ENCODE measurements at regions not wholly inside any gene's neighbourhood (a gene's known extent, or its start where the extent isn't known, plus 50 kb on each side); places are given as distances from the start of the nearest gene placed in this dataset.

- H3K4me1 Mint-ChIP-seq: no peaks in the 10 kb centered on the region
- no peak for ATAC-seq
- H3K36me3 Mint-ChIP-seq: peaks cover 0 to 4% (median 0%) of the 10 kb centered on the region in 3 donors
- H3K27ac Mint-ChIP-seq: no peak overlapping the region
- H3K9me3 Mint-ChIP-seq: peaks cover 0 to 3% (median 0%) of the 10 kb centered on the region in 9 donors
- H3K4me3 Mint-ChIP-seq: no peak overlapping the region
- H3K27me3 Mint-ChIP-seq: peaks cover 0 to 13% (median 4%) of the 10 kb centered on the region in 5 donors
- POLR2A ChIA-PET: no interaction called here
- DNase-seq: no peak
Measured at GRCh38 chr20:50406610-50407136, 103.5 kb upstream of the PTPN1 start.

GRCh38 chr20:50408526-50409364, 101.4 kb upstream of the PTPN1 start:
- peaks cover 0 to 4% (median 0%) of the 10 kb centered on the region in 3 donors for H3K36me3 Mint-ChIP-seq
- POLR2A ChIA-PET: no interaction called here
- no peak for ATAC-seq
- H3K9me3 Mint-ChIP-seq: peaks cover 0 to 11% (median 0%) of the 10 kb centered on the region in 9 donors
- H3K4me3 Mint-ChIP-seq: no peak overlapping the region
- no peaks in the 10 kb centered on the region for H3K4me1 Mint-ChIP-seq
- peak overlapping the region in 1 of 10 donors; percentile 63 for H3K27ac Mint-ChIP-seq
- no peak for DNase-seq
- peaks cover 0 to 17% (median 4%) of the 10 kb centered on the region in 5 donors for H3K27me3 Mint-ChIP-seq

- POLR2A ChIA-PET: no interaction called here
- Mint-ChIP-seq H3K9me3 (peaks cover 0 to 16% (median 0%) of the 10 kb centered on the region in 9 donors), H3K4me3 (no peak overlapping the region), H3K27ac (no peak overlapping the region), H3K4me1 (no peaks in the 10 kb centered on the region), H3K27me3 (peaks cover 0 to 14% (median 4%) of the 10 kb centered on the region in 5 donors), H3K36me3 (peaks cover 0 to 4% (median 0%) of the 10 kb centered on the region in 3 donors)
- ATAC-seq (no peak), DNase-seq (no peak)
Measured at GRCh38 chr20:50409495-50409894, 100.7 kb upstream of the PTPN1 start.

- ATAC-seq (no peak), DNase-seq (no peak)
- no peak overlapping the region for H3K27ac Mint-ChIP-seq
- POLR2A ChIA-PET: no interaction called here
- H3K27me3 Mint-ChIP-seq: peaks cover 0 to 14% (median 4%) of the 10 kb centered on the region in 5 donors
- H3K4me3 Mint-ChIP-seq: no peak overlapping the region
- H3K36me3 Mint-ChIP-seq: peaks cover 0 to 4% (median 0%) of the 10 kb centered on the region in 3 donors
- no peaks in the 10 kb centered on the region for H3K4me1 Mint-ChIP-seq
- H3K9me3 Mint-ChIP-seq: peaks cover 0 to 16% (median 0%) of the 10 kb centered on the region in 9 donors
Measured at GRCh38 chr20:50410343-50410742, 99.8 kb upstream of the PTPN1 start.

GRCh38 chr20:50412069-50412468, 98.1 kb upstream of the PTPN1 start:
- POLR2A ChIA-PET: no interaction called here
- Mint-ChIP-seq H3K27ac (no peak overlapping the region), H3K9me3 (peaks cover 0 to 16% (median 0%) of the 10 kb centered on the region in 9 donors), H3K36me3 (peaks cover 0 to 4% (median 0%) of the 10 kb centered on the region in 3 donors), H3K4me1 (no peaks in the 10 kb centered on the region), H3K27me3 (peaks cover 0 to 14% (median 2%) of the 10 kb centered on the region in 5 donors), H3K4me3 (no peak overlapping the region)
- DNase-seq (no peak), ATAC-seq (no peak)

GRCh38 chr20:50412499-50412898, 97.7 kb upstream of the PTPN1 start:
- POLR2A ChIA-PET: no interaction called here
- Mint-ChIP-seq H3K27me3 (peaks cover 0 to 14% (median 2%) of the 10 kb centered on the region in 5 donors), H3K36me3 (peaks cover 0 to 4% (median 0%) of the 10 kb centered on the region in 3 donors), H3K27ac (no peak overlapping the region), H3K4me1 (no peaks in the 10 kb centered on the region), H3K9me3 (peaks cover 0 to 16% (median 0%) of the 10 kb centered on the region in 9 donors), H3K4me3 (no peak overlapping the region)
- ATAC-seq (no peak), DNase-seq (no peak)

GRCh38 chr20:50413088-50413500, 97.1 kb upstream of the PTPN1 start:
- Mint-ChIP-seq H3K36me3 (peaks cover 0 to 4% (median 0%) of the 10 kb centered on the region in 3 donors), H3K4me3 (no peak overlapping the region), H3K9me3 (peaks cover 0 to 16% (median 0%) of the 10 kb centered on the region in 9 donors), H3K27me3 (peaks cover 0 to 13% (median 4%) of the 10 kb centered on the region in 5 donors), H3K27ac (no peak overlapping the region), H3K4me1 (no peaks in the 10 kb centered on the region)
- POLR2A ChIA-PET: no interaction called here
- ATAC-seq: no peak
- no peak for DNase-seq

- no peak for ATAC-seq
- POLR2A ChIA-PET: no interaction called here
- peaks cover 0 to 5% (median 0%) of the 10 kb centered on the region in 3 donors for H3K36me3 Mint-ChIP-seq
Measured at GRCh38 chr20:50415021-50415515, 95.1 kb upstream of the PTPN1 start.

GRCh38 chr20:50415516-50416268, 94.5 kb upstream of the PTPN1 start:
- H3K36me3 Mint-ChIP-seq: peaks cover 0 to 2% (median 0%) of the 10 kb centered on the region in 3 donors
- no peak for DNase-seq
- H3K4me1 Mint-ChIP-seq: peaks cover 0 to 2% (median 0%) of the 10 kb centered on the region in 4 donors
- H3K4me3 Mint-ChIP-seq: no peak overlapping the region
- POLR2A ChIA-PET: no interaction called here
- H3K27ac Mint-ChIP-seq: no peak overlapping the region
- peaks cover 0 to 16% (median 0%) of the 10 kb centered on the region in 9 donors for H3K9me3 Mint-ChIP-seq
- H3K27me3 Mint-ChIP-seq: peaks cover 0 to 10% (median 2%) of the 10 kb centered on the region in 5 donors
- ATAC-seq: no peak

More at GRCh38 chr20:50415021-50415515, 95.1 kb upstream of the PTPN1 start:
- peaks cover 0 to 16% (median 0%) of the 10 kb centered on the region in 9 donors for H3K9me3 Mint-ChIP-seq
- no peak for DNase-seq
- H3K27ac Mint-ChIP-seq: no peak overlapping the region
- H3K4me1 Mint-ChIP-seq: peaks cover 0 to 2% (median 0%) of the 10 kb centered on the region in 4 donors
- no peak overlapping the region for H3K4me3 Mint-ChIP-seq
- peaks cover 0 to 10% (median 4%) of the 10 kb centered on the region in 5 donors for H3K27me3 Mint-ChIP-seq

GRCh38 chr20:50416269-50417022, 93.7 kb upstream of the PTPN1 start:
- POLR2A ChIA-PET: no interaction called here
- peak overlapping the region in 1 of 10 donors; percentile 13 for H3K27ac Mint-ChIP-seq
- peaks cover 0 to 16% (median 0%) of the 10 kb centered on the region in 9 donors for H3K9me3 Mint-ChIP-seq
- H3K4me3 Mint-ChIP-seq: no peak overlapping the region
- peaks cover 0 to 2% (median 0%) of the 10 kb centered on the region in 3 donors for H3K36me3 Mint-ChIP-seq
- H3K4me1 Mint-ChIP-seq: peaks cover 0 to 2% (median 0%) of the 10 kb centered on the region in 4 donors
- DNase-seq (no peak), ATAC-seq (no peak)
- H3K27me3 Mint-ChIP-seq: peaks cover 0 to 10% (median 2%) of the 10 kb centered on the region in 5 donors

- H3K27ac Mint-ChIP-seq: no peak overlapping the region
Measured at GRCh38 chr20:50417023-50417329, 93.2 kb upstream of the PTPN1 start.

More at GRCh38 chr20:50417023-50417329, 93.2 kb upstream of the PTPN1 start:
- ATAC-seq (no peak), DNase-seq (no peak)
- peaks cover 0 to 16% (median 0%) of the 10 kb centered on the region in 9 donors for H3K9me3 Mint-ChIP-seq
- POLR2A ChIA-PET: no interaction called here
- H3K4me3 Mint-ChIP-seq: no peak overlapping the region
- H3K4me1 Mint-ChIP-seq: peaks cover 0 to 2% (median 0%) of the 10 kb centered on the region in 4 donors
- peaks cover 0 to 2% (median 0%) of the 10 kb centered on the region in 3 donors for H3K36me3 Mint-ChIP-seq
- peaks cover 0 to 10% (median 2%) of the 10 kb centered on the region in 5 donors for H3K27me3 Mint-ChIP-seq
